Hepatocyte (in vitro differentiated cells): ENCODE measurements at regions not wholly inside any gene's neighbourhood (a gene's known extent, or its start where the extent isn't known, plus 50 kb on each side); places are given as distances from the start of the nearest gene placed in this dataset.

Source experiments
- EZH2phosphoT487 ChIP-seq: fragments of 200-600 bp; sonication (generic); IDR thresholded peaks from one replicate; pipeline ENCODE4 v1.6.1; 2018; ENCODE audit warnings: antibody characterized with exemption, mild to moderate bottlenecking, low read depth, moderate library complexity; ENCODE audit not compliant: unreplicated experiment, severe bottlenecking
- TF ChIP-seq, protein P1 (sequence below): fragments of 200-600 bp; sonication (generic); IDR thresholded peaks from 2 replicates; pipeline ENCODE4 v1.5.1; 2016; ENCODE audit warnings: antibody characterized with exemption, mild to moderate bottlenecking; ENCODE audit not compliant: poor library complexity

DNA sequence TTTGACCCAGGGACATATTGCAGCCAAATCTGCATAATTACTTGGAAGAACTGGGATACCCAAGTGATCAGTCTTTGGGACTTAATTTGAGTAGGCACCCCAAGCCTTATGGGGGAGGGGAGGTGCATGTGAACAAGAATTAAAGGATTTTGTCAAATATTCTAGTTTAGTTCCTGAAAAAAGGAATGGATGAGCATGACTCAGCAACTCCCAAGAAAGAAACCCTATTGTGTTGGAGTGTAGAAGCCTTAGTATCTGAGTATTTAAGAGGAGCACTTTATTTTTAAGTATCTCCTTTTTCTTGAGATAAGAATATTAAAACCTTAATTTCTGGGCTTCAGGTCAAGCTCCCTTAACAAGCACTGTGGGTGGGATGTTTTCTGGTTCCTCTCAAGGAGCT lies 222.4 kb downstream of the CD47 start:
- TF ChIP-seq, protein P1, sequence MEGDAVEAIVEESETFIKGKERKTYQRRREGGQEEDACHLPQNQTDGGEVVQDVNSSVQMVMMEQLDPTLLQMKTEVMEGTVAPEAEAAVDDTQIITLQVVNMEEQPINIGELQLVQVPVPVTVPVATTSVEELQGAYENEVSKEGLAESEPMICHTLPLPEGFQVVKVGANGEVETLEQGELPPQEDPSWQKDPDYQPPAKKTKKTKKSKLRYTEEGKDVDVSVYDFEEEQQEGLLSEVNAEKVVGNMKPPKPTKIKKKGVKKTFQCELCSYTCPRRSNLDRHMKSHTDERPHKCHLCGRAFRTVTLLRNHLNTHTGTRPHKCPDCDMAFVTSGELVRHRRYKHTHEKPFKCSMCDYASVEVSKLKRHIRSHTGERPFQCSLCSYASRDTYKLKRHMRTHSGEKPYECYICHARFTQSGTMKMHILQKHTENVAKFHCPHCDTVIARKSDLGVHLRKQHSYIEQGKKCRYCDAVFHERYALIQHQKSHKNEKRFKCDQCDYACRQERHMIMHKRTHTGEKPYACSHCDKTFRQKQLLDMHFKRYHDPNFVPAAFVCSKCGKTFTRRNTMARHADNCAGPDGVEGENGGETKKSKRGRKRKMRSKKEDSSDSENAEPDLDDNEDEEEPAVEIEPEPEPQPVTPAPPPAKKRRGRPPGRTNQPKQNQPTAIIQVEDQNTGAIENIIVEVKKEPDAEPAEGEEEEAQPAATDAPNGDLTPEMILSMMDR, result no peak
- no peak for TF ChIP-seq EZH2phosphoT487
